ENCODE measurements at regions not wholly inside any gene's neighbourhood (a gene's known extent, or its start where the extent isn't known, plus 50 kb on each side); places are given as distances from the start of the nearest gene placed in this dataset.

- TF ChIP-seq CTCF (IDR thresholded peaks at IDR 0.05): peak; percentile 46 to 53
- TF ChIP-seq POLR2AphosphoS5 (IDR thresholded peaks at IDR 0.05): no peak
Observed at GRCh38 chr2:146734042-146734820, 1110.6 kb upstream of the ACVR2A start.

Measured in suprapubic skin (tissue), 3 donors.